Ishikawa (cell line): ENCODE measurements at regions not wholly inside any gene's neighbourhood (a gene's known extent, or its start where the extent isn't known, plus 50 kb on each side); places are given as distances from the start of the nearest gene placed in this dataset.

Source experiments
- CEBPB ChIP-seq: IDR thresholded peaks from 2 replicates; pipeline ENCODE4 v1.6.1; 2012
- EGR1 ChIP-seq: IDR thresholded peaks from 2 replicates; pipeline ENCODE4 v1.6.1; 2012
- EP300 ChIP-seq: IDR thresholded peaks from 2 replicates; pipeline ENCODE4 v1.6.1; 2012; ENCODE audit warnings: borderline replicate concordance
- MAX ChIP-seq: IDR thresholded peaks from 2 replicates; pipeline ENCODE4 v1.6.1; 2012
- NFIC ChIP-seq: IDR thresholded peaks from 2 replicates; pipeline ENCODE4 v1.6.1; 2012
- RAD21 ChIP-seq: IDR thresholded peaks from 2 replicates; pipeline ENCODE4 v1.6.1; 2012; ENCODE audit warnings: low read depth
- REST ChIP-seq: IDR thresholded peaks from 2 replicates; pipeline ENCODE4 v1.6.1; 2012; ENCODE audit warnings: low read depth, mild to moderate bottlenecking
- TAF1 ChIP-seq: IDR thresholded peaks from 2 replicates; pipeline ENCODE4 v1.6.1; 2012; ENCODE audit warnings: low read depth, mild to moderate bottlenecking
- TCF12 ChIP-seq: IDR thresholded peaks from 2 replicates; pipeline ENCODE4 v1.6.1; 2012; ENCODE audit warnings: low read depth
- USF1 ChIP-seq: IDR thresholded peaks from 2 replicates; pipeline ENCODE4 v1.6.1; 2012
- YY1 ChIP-seq: IDR thresholded peaks from 2 replicates; pipeline ENCODE4 v1.6.1; 2012; ENCODE audit warnings: low read depth

- no peak for TF ChIP-seq TAF1
- no peak for TF ChIP-seq YY1
- TF ChIP-seq CEBPB: no peak
- TF ChIP-seq REST: no peak
- TF ChIP-seq USF1: no peak
- no peak for TF ChIP-seq EP300
- TF ChIP-seq TCF12: no peak
- no peak for TF ChIP-seq NFIC
- TF ChIP-seq EGR1: no peak
- TF ChIP-seq MAX: no peak
- TF ChIP-seq RAD21: no peak
Measured at GRCh38 chrX:65127842-65128241, 151.6 kb upstream of the ZC4H2 start.
